Endothelial cell of umbilical vein (primary cell): ENCODE measurements at regions not wholly inside any gene's neighbourhood (a gene's known extent, or its start where the extent isn't known, plus 50 kb on each side); places are given as distances from the start of the nearest gene placed in this dataset.

Experiments used
- BruUV-seq: library from RNA; stranded (reverse); fragments of 400-500 nt; replicated peaks from 2 replicates; lab custom pipeline; 2021; lab: Mats Ljungman, UMichigan
- CTCF ChIA-PET: fragments of 300-600, 350-600 bp; sonication (Branson Sonifier 250); formaldehyde crosslinking; loops from one replicate; lab custom pipeline; 2021; ENCODE audit warnings: antibody characterized with exemption, inconsistent platforms; lab: Charles Lee
- POLR2A ChIA-PET: fragments of 300-600, 350-600 bp; sonication (Branson Sonifier 250); formaldehyde crosslinking; loops from one replicate; lab custom pipeline; 2021; ENCODE audit warnings: antibody characterized with exemption, inconsistent platforms; lab: Charles Lee
- DNase-seq: peaks from one replicate; pipeline ENCODE4 v3.0.0-alpha.2; 2011; ENCODE audit warnings: low read depth, low spot score
- FAIRE-seq: peaks from 2 replicates; lab custom pipeline; 2011; peaks lifted over from hg19 to GRCh38; lab: Jason Lieb, UNC
- H2AFZ ChIP-seq: 2 replicates; pipeline ENCODE4 v1.6.0; 2012; ENCODE audit warnings: low read depth, low read length, control low read depth, inconsistent platforms
- H3K27ac ChIP-seq: 2 replicates; pipeline ENCODE4 v1.5.1; 2011; ENCODE audit warnings: low read depth, mild to moderate bottlenecking, control low read depth, low read length, moderate library complexity; ENCODE audit not compliant: insufficient read depth
- H3K27me3 ChIP-seq, 2 experiments: 2 replicates each; pipeline versions ENCODE4 v1.6.0 to v1.6.1; 2011; ENCODE audit warnings: low read length in 2 of 2, mixed read lengths in 1 of 2; ENCODE audit not compliant: control insufficient read depth in 2 of 2, insufficient read depth in 2 of 2
- H3K36me3 ChIP-seq, 2 experiments: 2 replicates in 1 of 2; 3 replicates in 1 of 2; pipeline ENCODE4 v1.5.1; 2011; ENCODE audit warnings: low read length in 2 of 2, mild to moderate bottlenecking in 1 of 2, moderate library complexity in 1 of 2; ENCODE audit not compliant: control insufficient read depth in 2 of 2, insufficient read depth in 2 of 2; ENCODE audit errors: extremely low read depth in 1 of 2
- H3K4me1 ChIP-seq: 3 replicates; pipeline ENCODE4 v1.5.1; 2011; ENCODE audit warnings: mild to moderate bottlenecking, low read length; ENCODE audit not compliant: control insufficient read depth, insufficient read depth; ENCODE audit errors: extremely low read depth
- H3K4me2 ChIP-seq: 2 replicates; pipeline ENCODE4 v1.6.1; 2011; ENCODE audit warnings: low read length, control low read depth, mixed read lengths; ENCODE audit not compliant: insufficient read depth
- H3K4me3 ChIP-seq, 3 experiments: fragments of 200-600 bp in 1 of 3; sonication (generic), shearing (Covaris generic) in 1 of 3; replicated peaks in 1 of 3; 2 replicates each; pipeline ENCODE4 v1.5.1; 2011 to 2016; ENCODE audit warnings: control low read depth in 3 of 3, low read length in 3 of 3, mild to moderate bottlenecking in 2 of 3, inconsistent platforms in 1 of 3, low read depth in 1 of 3, moderate library complexity in 1 of 3; ENCODE audit not compliant: insufficient read depth in 1 of 3
- H3K79me2 ChIP-seq: 2 replicates; pipeline ENCODE4 v1.6.0; 2012; ENCODE audit warnings: low read length, inconsistent platforms; ENCODE audit not compliant: control insufficient read depth, insufficient read depth
- H3K9ac ChIP-seq: replicated peaks from 2 replicates; pipeline ENCODE3; 2011; ENCODE audit warnings: low read length, control low read depth; ENCODE audit not compliant: insufficient read depth; ENCODE audit errors: extremely low read depth
- H3K9me1 ChIP-seq: replicated peaks from 3 replicates; pipeline ENCODE4 v1.6.0; 2011; ENCODE audit warnings: mild to moderate bottlenecking, low read length; ENCODE audit not compliant: control insufficient read depth, insufficient read depth; ENCODE audit errors: extremely low read depth
- H3K9me3 ChIP-seq: replicated peaks from 2 replicates; pipeline ENCODE4 v1.5.1; 2012; ENCODE audit warnings: low read length, inconsistent platforms; ENCODE audit not compliant: control insufficient read depth, insufficient read depth
- H4K20me1 ChIP-seq: replicated peaks from 2 replicates; pipeline ENCODE3; 2011; ENCODE audit warnings: mild to moderate bottlenecking, low read length; ENCODE audit not compliant: control insufficient read depth, insufficient read depth; ENCODE audit errors: extremely low read depth
- EZH2 ChIP-seq: IDR thresholded peaks from 2 replicates; pipeline ENCODE4 v1.6.1; 2012; ENCODE audit warnings: borderline replicate concordance, low read depth, mild to moderate bottlenecking, moderate library complexity, low read length, inconsistent platforms; ENCODE audit not compliant: severe bottlenecking
- FOS ChIP-seq: IDR thresholded peaks from 2 replicates; pipeline ENCODE4 v1.6.1; 2011; ENCODE audit warnings: mild to moderate bottlenecking, low read length, moderate library complexity, borderline replicate concordance; ENCODE audit not compliant: insufficient read depth
- GATA2 ChIP-seq: IDR thresholded peaks from 2 replicates; pipeline ENCODE4 v1.7.0; 2011; ENCODE audit warnings: low read depth, mild to moderate bottlenecking, moderate library complexity, mixed read lengths, low read length; ENCODE audit not compliant: insufficient read length, insufficient read depth
- JUN ChIP-seq: IDR thresholded peaks from 2 replicates; pipeline ENCODE4 v1.6.1; 2011; ENCODE audit warnings: borderline replicate concordance, low read depth; ENCODE audit not compliant: insufficient read length, insufficient read depth
- MAX ChIP-seq: IDR thresholded peaks from 2 replicates; pipeline ENCODE4 v1.6.1; 2011; ENCODE audit not compliant: insufficient read depth, insufficient read length
- MYC ChIP-seq: IDR thresholded peaks from one replicate; pipeline ENCODE4 v1.6.1; 2011; ENCODE audit warnings: mild to moderate bottlenecking, low read depth, low read length
- POLR2A ChIP-seq: IDR thresholded peaks from 2 replicates; pipeline ENCODE4 v1.6.1; 2012; ENCODE audit warnings: low read depth, mild to moderate bottlenecking, control low read depth, low read length
- POLR2AphosphoS5 ChIP-seq: IDR thresholded peaks from 2 replicates; pipeline ENCODE4 v1.6.1; 2012; ENCODE audit warnings: low read depth, mild to moderate bottlenecking, control low read depth, low read length, moderate library complexity; ENCODE audit not compliant: insufficient read depth
- dilution Hi-C: fragments of 300-500 bp; cut with MboI; formaldehyde crosslinking; loops from one replicate; pipeline ENCODE4 v1.15.0; 2019; ENCODE audit warnings: low sequenced_read_pairs; ENCODE audit not compliant: extremely low pct_ligation_motif_present
- intact Hi-C: fragments of 100-400 bp; cut with micrococcal nuclease; formaldehyde crosslinking; loops from one replicate; pipeline ENCODE4 v1.10.0; 2022
- TF ChIP-seq, protein P1 (sequence below), 2 donors: IDR thresholded peaks; 1 replicate in 1 of 2; 2 replicates in 1 of 2; pipeline ENCODE4 v1.5.1; 2011; ENCODE audit warnings: low read length in 2 of 2, mild to moderate bottlenecking in 2 of 2, moderate library complexity in 2 of 2, control low read depth in 1 of 2, inconsistent platforms in 1 of 2, low read depth in 1 of 2; ENCODE audit not compliant: insufficient read depth in 1 of 2; ENCODE audit errors: extremely low read depth in 1 of 2

DNA sequence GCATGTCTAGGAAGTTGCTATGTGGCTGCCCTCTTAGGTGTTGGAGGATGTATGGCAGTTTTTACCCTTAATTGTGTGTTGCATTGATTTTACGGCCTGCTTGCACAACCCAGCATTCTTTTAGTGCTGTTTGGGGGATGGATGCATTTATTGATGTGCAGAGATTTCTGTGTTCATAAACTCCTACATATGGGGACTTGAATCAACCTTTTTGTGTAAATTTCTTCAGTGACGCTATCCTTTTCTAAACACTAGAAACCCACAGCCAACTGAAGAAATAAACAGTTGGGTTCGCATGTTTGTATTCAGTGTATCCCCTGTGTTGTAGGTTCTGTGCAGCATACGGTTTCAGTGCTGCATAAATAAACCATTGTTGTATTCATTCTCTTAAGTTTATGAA is 263.7 kb downstream of the RASEF start:
- no peaks in the 10 kb centered on the region for H3K79me2 ChIP-seq
- H3K4me2 ChIP-seq, result no peak overlapping the region
- ChIA-PET POLR2A (no interaction called here), CTCF (no interaction called here)
- H4K20me1 ChIP-seq, result no peaks in the 10 kb centered on the region
- H3K4me3 ChIP-seq, result no peak overlapping the region
- no peak for DNase-seq
- no peaks in the 10 kb centered on the region for H3K4me1 ChIP-seq
- intact Hi-C loops, result no loop called here
- no peaks in the 10 kb centered on the region for H3K9me3 ChIP-seq
- H3K27ac ChIP-seq, result no peak overlapping the region
- no peaks in the 10 kb centered on the region for H3K27me3 ChIP-seq
- no peak overlapping the region for H3K9ac ChIP-seq
- TF ChIP-seq MAX (no peak), POLR2AphosphoS5 (no peak), POLR2A (no peak), FOS (no peak), JUN (no peak)
- no peaks in the 10 kb centered on the region for H3K36me3 ChIP-seq
- no peaks in the 10 kb centered on the region for H3K9me1 ChIP-seq
- FAIRE-seq, result no peak
- dilution Hi-C loops, result no loop called here
- BruUV-seq, result no TSS peak
- H2AFZ ChIP-seq, result no peak overlapping the region

DNA sequence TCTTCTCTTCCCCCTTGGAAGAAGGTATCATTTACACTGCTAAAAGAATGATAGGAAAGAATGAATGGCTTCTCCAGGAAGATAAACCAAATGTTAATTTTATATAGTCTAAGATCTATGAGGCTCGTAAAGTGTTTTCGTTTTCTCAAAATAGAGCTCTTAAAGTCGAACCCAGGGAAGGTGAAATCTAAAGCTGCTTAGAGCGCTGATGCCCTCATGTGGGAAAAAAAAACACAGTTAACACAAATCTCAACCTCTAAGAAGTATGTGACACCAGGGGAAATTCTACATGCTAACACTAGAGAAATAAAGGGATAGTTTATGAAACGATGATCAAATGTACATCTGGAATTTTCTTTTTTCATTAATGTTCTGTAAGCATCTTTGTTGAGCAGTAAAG is 257.9 kb downstream of the RASEF start:
- Histone ChIP-seq H3K27me3 (no peaks in the 10 kb centered on the region), H4K20me1 (no peaks in the 10 kb centered on the region), H3K4me3 (no peak overlapping the region), H3K4me1 (no peaks in the 10 kb centered on the region), H3K9ac (no peak overlapping the region), H3K9me1 (no peaks in the 10 kb centered on the region), H2AFZ (no peak overlapping the region), H3K27ac (no peak overlapping the region), H3K36me3 (no peaks in the 10 kb centered on the region), H3K4me2 (no peak overlapping the region), H3K79me2 (no peaks in the 10 kb centered on the region), H3K9me3 (no peaks in the 10 kb centered on the region)
- CTCF ChIA-PET, result no interaction called here
- intact Hi-C loops, result no loop called here
- FAIRE-seq, result no peak
- POLR2A ChIA-PET, result no interaction called here
- DNase-seq, result no peak
- dilution Hi-C loops, result no loop called here
- BruUV-seq, result no TSS peak
- TF ChIP-seq MYC (no peak), POLR2A (no peak), POLR2AphosphoS5 (no peak), EZH2 (no peak), JUN (no peak), GATA2 (no peak), FOS (no peak), MAX (no peak)
- TF ChIP-seq, protein P1, sequence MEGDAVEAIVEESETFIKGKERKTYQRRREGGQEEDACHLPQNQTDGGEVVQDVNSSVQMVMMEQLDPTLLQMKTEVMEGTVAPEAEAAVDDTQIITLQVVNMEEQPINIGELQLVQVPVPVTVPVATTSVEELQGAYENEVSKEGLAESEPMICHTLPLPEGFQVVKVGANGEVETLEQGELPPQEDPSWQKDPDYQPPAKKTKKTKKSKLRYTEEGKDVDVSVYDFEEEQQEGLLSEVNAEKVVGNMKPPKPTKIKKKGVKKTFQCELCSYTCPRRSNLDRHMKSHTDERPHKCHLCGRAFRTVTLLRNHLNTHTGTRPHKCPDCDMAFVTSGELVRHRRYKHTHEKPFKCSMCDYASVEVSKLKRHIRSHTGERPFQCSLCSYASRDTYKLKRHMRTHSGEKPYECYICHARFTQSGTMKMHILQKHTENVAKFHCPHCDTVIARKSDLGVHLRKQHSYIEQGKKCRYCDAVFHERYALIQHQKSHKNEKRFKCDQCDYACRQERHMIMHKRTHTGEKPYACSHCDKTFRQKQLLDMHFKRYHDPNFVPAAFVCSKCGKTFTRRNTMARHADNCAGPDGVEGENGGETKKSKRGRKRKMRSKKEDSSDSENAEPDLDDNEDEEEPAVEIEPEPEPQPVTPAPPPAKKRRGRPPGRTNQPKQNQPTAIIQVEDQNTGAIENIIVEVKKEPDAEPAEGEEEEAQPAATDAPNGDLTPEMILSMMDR (IDR thresholded peaks at IDR 0.05; ENCODE audit: extremely low read depth in 1 of 2, insufficient read depth in 1 of 2, low read depth in 1 of 2, low read length in 2 of 2), result no peak
